Spinal cord (tissue), 9 donors: ENCODE measurements at regions not wholly inside any gene's neighbourhood (a gene's known extent, or its start where the extent isn't known, plus 50 kb on each side); places are given as distances from the start of the nearest gene placed in this dataset.

Source experiments
- DNase-seq, 6 donors: peaks; one replicate each; pipeline versions ENCODE4 v3.0.0 to v3.0.0-alpha.2; 2013 to 2015; ENCODE audit warnings: low spot score in 6 of 6, low read depth in 4 of 6
- H3K27ac ChIP-seq: one replicate; pipeline ENCODE4 v1.5.1; 2013; ENCODE audit warnings: low read depth, low read length, control low read depth
- H3K27me3 ChIP-seq: one replicate; pipeline ENCODE4 v1.6.1; 2013; ENCODE audit warnings: low read length; ENCODE audit not compliant: control insufficient read depth, insufficient read depth
- H3K36me3 ChIP-seq: one replicate; pipeline ENCODE4 v1.6.1; 2013; ENCODE audit warnings: low read length; ENCODE audit not compliant: control insufficient read depth, insufficient read depth
- H3K4me1 ChIP-seq: one replicate; pipeline ENCODE4 v1.6.1; 2013; ENCODE audit warnings: low read length; ENCODE audit not compliant: control insufficient read depth, insufficient read depth
- H3K4me3 ChIP-seq: one replicate; pipeline ENCODE4 v1.5.1; 2013; ENCODE audit warnings: low read depth, low read length, control low read depth
- H3K9me3 ChIP-seq: one replicate; pipeline ENCODE4 v1.6.1; 2013; ENCODE audit warnings: low read length; ENCODE audit not compliant: control insufficient read depth, insufficient read depth
- WGBS: methylation state at CpG from one replicate; pipeline ENCODE4 v1.1.5; 2013; ENCODE audit warnings: missing lambda C conversion rate; ENCODE audit not compliant: insufficient coverage; 5-methylcytosine and 5-hydroxymethylcytosine counted together
- donor health status: healthy.

GRCh38 chr2:7574385-7574784, 657.2 kb downstream of the RNF144A start:
- Histone ChIP-seq H3K4me1 (no peaks in the 10 kb centered on the region), H3K36me3 (no peaks in the 10 kb centered on the region), H3K27me3 (no peaks in the 10 kb centered on the region), H3K27ac (no peak overlapping the region), H3K4me3 (no peak overlapping the region), H3K9me3 (peaks cover 2% of the 10 kb centered on the region)
- 97% methylated on average over 2 of the region's 4 CpGs for WGBS
- no peak for DNase-seq

DNA sequence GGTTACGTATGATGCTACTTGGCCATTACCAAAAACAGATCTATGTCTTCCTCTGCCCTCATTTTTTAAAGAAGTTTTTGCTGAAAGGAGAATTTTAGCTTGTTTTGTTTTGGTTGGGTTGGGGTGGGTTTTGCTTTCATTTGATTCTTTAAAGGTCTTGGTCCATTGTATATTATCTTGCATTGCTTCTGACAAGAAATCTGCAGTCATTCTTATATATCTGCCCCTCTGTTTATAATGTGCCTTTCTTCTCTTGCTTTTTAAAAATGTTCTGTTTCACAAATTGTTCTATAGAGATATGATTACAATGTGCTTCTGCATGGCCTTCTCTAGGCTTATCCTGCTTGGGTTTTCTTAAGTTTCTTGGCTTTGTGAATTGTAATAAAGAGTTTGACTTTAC, 660.6 kb downstream of the RNF144A start:
- Histone ChIP-seq H3K36me3 (no peaks in the 10 kb centered on the region), H3K4me1 (no peaks in the 10 kb centered on the region), H3K27ac (no peak overlapping the region), H3K4me3 (no peak overlapping the region), H3K27me3 (no peaks in the 10 kb centered on the region), H3K9me3 (peaks cover 2% of the 10 kb centered on the region)
- DNase-seq, result no peak
- no CpG with 5 or more reads among the region's 1 CpG for WGBS

GRCh38 chr2:7584017-7584416, 666.8 kb downstream of the RNF144A start:
- no peak for DNase-seq

DNA sequence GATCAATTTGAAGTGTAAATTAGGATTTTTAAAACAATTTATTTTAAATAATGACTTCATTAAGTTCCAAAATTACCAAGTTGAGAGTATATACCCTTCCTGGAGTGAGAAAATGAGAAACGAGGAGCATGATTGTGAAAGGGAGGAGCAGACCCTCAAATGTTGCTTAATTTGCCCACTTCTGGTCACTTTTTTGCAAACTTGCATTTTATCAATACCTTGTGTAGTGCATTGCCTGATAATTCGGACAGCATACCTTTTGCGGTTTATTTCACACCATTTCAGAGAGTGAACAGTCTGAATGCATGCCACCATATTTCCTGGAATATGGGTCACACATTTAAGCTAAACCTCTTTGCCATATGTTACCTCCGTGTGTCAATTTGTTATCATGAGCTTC, 669.7 kb downstream of the RNF144A start:
- WGBS, result 100% methylated on average over 3 of the region's 4 CpGs
- Histone ChIP-seq H3K9me3 (no peaks in the 10 kb centered on the region), H3K4me3 (no peak overlapping the region), H3K36me3 (no peaks in the 10 kb centered on the region), H3K4me1 (no peaks in the 10 kb centered on the region), H3K27me3 (no peaks in the 10 kb centered on the region), H3K27ac (no peak overlapping the region)
- no peak for DNase-seq

More at GRCh38 chr2:7584017-7584416, 666.8 kb downstream of the RNF144A start:
- Histone ChIP-seq H3K4me1 (no peaks in the 10 kb centered on the region), H3K36me3 (no peaks in the 10 kb centered on the region), H3K27ac (no peak overlapping the region), H3K27me3 (no peaks in the 10 kb centered on the region), H3K9me3 (no peaks in the 10 kb centered on the region), H3K4me3 (no peak overlapping the region)

DNA sequence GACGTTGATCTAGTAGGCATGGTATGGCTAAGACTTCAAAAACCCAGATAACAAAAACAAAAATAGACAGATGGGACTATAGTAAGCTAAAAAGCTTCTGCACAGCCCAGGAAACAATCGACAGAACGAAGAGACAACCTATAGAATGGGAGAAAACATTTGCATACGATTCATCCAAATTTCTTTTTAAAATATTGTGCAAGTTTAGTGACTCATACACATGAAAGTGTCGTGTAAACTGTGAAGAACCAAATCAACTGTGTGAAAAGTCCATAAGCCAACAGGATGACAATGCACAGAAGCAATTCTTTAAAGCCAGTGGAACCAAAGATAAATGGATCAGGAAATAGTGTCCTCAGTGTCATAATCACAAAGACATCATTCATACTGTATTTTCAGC, 671.1 kb downstream of the RNF144A start:
- H3K9me3 ChIP-seq, result no peaks in the 10 kb centered on the region
- no peaks in the 10 kb centered on the region for H3K27me3 ChIP-seq
- H3K36me3 ChIP-seq, result no peaks in the 10 kb centered on the region
- WGBS, result 100% methylated on average over 2 of the region's 5 CpGs
- H3K4me1 ChIP-seq, result no peaks in the 10 kb centered on the region
- H3K27ac ChIP-seq, result no peak overlapping the region
- no peak for DNase-seq
- H3K4me3 ChIP-seq, result no peak overlapping the region

DNA sequence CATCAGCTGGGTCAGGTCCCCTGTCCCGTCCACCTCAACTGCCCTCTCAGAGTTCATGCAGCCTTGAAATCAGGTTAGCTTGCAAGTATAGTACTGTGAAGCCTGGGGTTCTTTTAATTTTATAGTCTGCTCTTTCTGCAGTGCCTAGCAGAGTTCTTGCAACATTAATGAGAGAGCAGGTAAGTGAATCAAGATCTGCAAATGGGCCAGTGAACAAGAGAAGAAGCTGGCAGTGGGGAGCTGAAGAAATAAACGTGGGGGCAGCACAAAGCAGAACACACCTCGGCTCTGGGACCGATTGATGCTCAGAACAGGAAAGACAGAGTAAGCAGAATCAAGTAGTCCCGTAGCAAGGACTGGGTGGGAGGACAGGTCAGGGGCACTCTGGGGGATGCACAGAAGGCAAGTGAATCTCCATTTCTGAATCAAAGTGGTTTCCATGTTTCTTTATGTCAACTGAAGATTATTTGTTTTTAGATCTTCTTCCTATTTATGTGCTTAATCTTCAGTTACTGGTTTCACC, 675.5 kb downstream of the RNF144A start:
- Histone ChIP-seq H3K9me3 (no peaks in the 10 kb centered on the region), H3K4me3 (no peak overlapping the region)
- WGBS, result 73% methylated on average over 4 of the region's 5 CpGs

GRCh38 chr2:7593360-7593759, 676.1 kb downstream of the RNF144A start:
- Histone ChIP-seq H3K4me1 (no peaks in the 10 kb centered on the region), H3K27me3 (no peaks in the 10 kb centered on the region), H3K4me3 (no peak overlapping the region), H3K9me3 (no peaks in the 10 kb centered on the region), H3K36me3 (no peaks in the 10 kb centered on the region), H3K27ac (no peak overlapping the region)
- DNase-seq, result peak in 2 of 6 donors; percentile 24 to 34

More for the DNA sequence above, 675.5 kb downstream of the RNF144A start:
- H3K27ac ChIP-seq, result no peak overlapping the region
- no peaks in the 10 kb centered on the region for H3K27me3 ChIP-seq
- DNase-seq, result no peak
- no peaks in the 10 kb centered on the region for H3K36me3 ChIP-seq
- H3K4me1 ChIP-seq, result no peaks in the 10 kb centered on the region

DNA sequence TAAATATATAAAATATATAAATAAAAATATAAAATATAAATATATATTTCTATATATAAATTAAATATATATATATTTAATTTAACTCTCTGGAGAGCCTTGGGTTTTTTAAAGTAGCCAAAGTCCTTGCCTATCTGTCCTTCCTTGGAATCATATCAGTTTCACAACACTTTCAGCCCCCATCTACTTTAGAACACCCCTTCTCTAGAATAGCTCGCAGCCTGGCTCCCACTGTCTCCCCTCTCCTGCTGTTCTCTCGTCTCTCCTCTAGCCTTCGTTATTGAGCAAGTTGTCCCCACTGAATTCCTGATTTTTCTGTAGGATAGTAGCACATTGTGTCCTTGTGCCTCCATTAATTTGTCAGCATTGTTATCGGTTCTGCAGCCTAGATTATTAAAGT, 677.0 kb downstream of the RNF144A start:
- Histone ChIP-seq H3K27me3 (no peaks in the 10 kb centered on the region), H3K36me3 (no peaks in the 10 kb centered on the region), H3K9me3 (no peaks in the 10 kb centered on the region), H3K27ac (no peak overlapping the region), H3K4me3 (no peak overlapping the region), H3K4me1 (no peaks in the 10 kb centered on the region)
- WGBS, result no CpG with 5 or more reads among the region's 4 CpGs
- no peak for DNase-seq

GRCh38 chr2:7595206-7595605, 678.0 kb downstream of the RNF144A start:
- H3K27ac ChIP-seq, result no peak overlapping the region
- H3K4me3 ChIP-seq, result no peak overlapping the region
- no peaks in the 10 kb centered on the region for H3K4me1 ChIP-seq
- H3K36me3 ChIP-seq, result no peaks in the 10 kb centered on the region
- no peaks in the 10 kb centered on the region for H3K27me3 ChIP-seq
- DNase-seq, result peak in 1 of 6 donors; percentile 84
- H3K9me3 ChIP-seq, result no peaks in the 10 kb centered on the region
- 60% methylated on average over 1 of the region's 3 CpGs for WGBS

DNA sequence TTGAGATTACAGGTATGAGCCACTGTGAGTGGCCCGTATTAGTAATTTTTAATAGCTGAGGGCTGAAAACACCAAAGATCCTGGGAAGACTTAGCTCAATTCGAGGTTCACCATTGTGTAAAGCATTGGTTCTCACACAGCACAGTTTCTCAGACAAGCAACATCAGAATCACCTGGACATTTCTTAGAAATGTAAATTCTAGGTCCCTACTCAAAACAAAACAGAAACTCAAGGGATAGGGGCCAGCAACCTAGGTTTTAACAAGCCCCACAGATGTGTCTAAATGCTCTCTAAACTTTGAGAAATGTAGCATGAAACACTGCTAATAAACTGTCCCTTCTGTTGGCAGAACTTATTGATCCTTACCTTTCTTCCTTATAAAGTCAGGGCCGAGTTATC, 681.2 kb downstream of the RNF144A start:
- H3K27me3 ChIP-seq, result no peaks in the 10 kb centered on the region
- no peak overlapping the region for H3K4me3 ChIP-seq
- WGBS, result 83% methylated on average over 1 of the region's 3 CpGs
- H3K4me1 ChIP-seq, result no peaks in the 10 kb centered on the region
- no peak overlapping the region for H3K27ac ChIP-seq
- no peaks in the 10 kb centered on the region for H3K36me3 ChIP-seq
- H3K9me3 ChIP-seq, result no peaks in the 10 kb centered on the region
- no peak for DNase-seq
